NCI-H2029 treated with DMSO at 0.1 percent for 48 hours (cell line): ENCODE measurements at regions not wholly inside any gene's neighbourhood (a gene's known extent, or its start where the extent isn't known, plus 50 kb on each side); places are given as distances from the start of the nearest gene placed in this dataset.

Experiments
- DNase-seq: peaks from one replicate; lab custom pipeline; 2025; lab: John Stamatoyannopoulos, UW

- no peak for DNase-seq
Observed at GRCh38 chr11:27193434-27194225, 153.0 kb downstream of the BBOX1 start.

GRCh38 chr11:27192184-27192583 lies 151.6 kb downstream of the BBOX1 start:
- no peak for DNase-seq

- DNase-seq, result no peak
Observed at GRCh38 chr11:27191639-27192038, 151.0 kb downstream of the BBOX1 start.

- DNase-seq, result no peak
Observed at GRCh38 chr11:27188696-27189095, 148.1 kb downstream of the BBOX1 start.

GRCh38 chr11:27187848-27188621 lies 147.4 kb downstream of the BBOX1 start:
- DNase-seq, result no peak

GRCh38 chr11:27187075-27187847 lies 146.6 kb downstream of the BBOX1 start:
- no peak for DNase-seq

GRCh38 chr11:27186580-27186979 lies 146.0 kb downstream of the BBOX1 start:
- DNase-seq, result no peak

- no peak for DNase-seq
Observed at GRCh38 chr11:27184458-27185312, 144.1 kb downstream of the BBOX1 start.

- DNase-seq, result peak; percentile 60
Observed at GRCh38 chr11:27183672-27184457, 143.2 kb downstream of the BBOX1 start.

GRCh38 chr11:27179334-27179733 lies 138.7 kb downstream of the BBOX1 start:
- DNase-seq, result no peak

- no peak for DNase-seq
Observed at GRCh38 chr11:27178859-27179258, 138.2 kb downstream of the BBOX1 start.
